ENCODE measurements at regions not wholly inside any gene's neighbourhood (a gene's known extent, or its start where the extent isn't known, plus 50 kb on each side); places are given as distances from the start of the nearest gene placed in this dataset.
"Not testable (repeated sequence)": the region's sequence is repeated elsewhere in the genome, so short reads cannot be mapped to it uniquely, and the experiment has no call there.

- peak; percentile 10 for DNase-seq (ENCODE audit: extremely low spot score)
- no peak for TF ChIP-seq ARNT (IDR thresholded peaks at IDR 0.05)
- no peak for TF ChIP-seq NFRKB (IDR thresholded peaks at IDR 0.05)
- ChIA-PET CTCF (interaction anchor here (0.6 to 0.7 kb wide), 4 partner anchors 425 to 786 kb away, joined by 3 to 5 read pairs (median 3); no protein-coding TSS in a partner anchor), POLR2A (no interaction called here)
Observed at GRCh38 chr5:26329562-26330189, 708.7 kb downstream of the CDH9 start.

- TF ChIP-seq FOXM1 (IDR thresholded peaks at IDR 0.05; ENCODE audit: borderline replicate concordance): no peak
- no peak for TF ChIP-seq FOXA1 (IDR thresholded peaks at IDR 0.05)
- no peak for TF ChIP-seq FOXK2 (IDR thresholded peaks at IDR 0.05)
- no peak for TF ChIP-seq ELF4 (IDR thresholded peaks at IDR 0.05)
- TF ChIP-seq SP1 (IDR thresholded peaks at IDR 0.05): no peak
- TF ChIP-seq LEF1 (IDR thresholded peaks at IDR 0.05; ENCODE audit: borderline replicate concordance): no peak
- TF ChIP-seq L3MBTL2 (conservative IDR thresholded peaks at IDR 0.05): no peak
- TF ChIP-seq TARDBP (IDR thresholded peaks at IDR 0.05): no peak
- TF ChIP-seq CTBP1 (IDR thresholded peaks at IDR 0.05; ENCODE audit: borderline replicate concordance): no peak
- TF ChIP-seq NFRKB (IDR thresholded peaks at IDR 0.05): no peak
- CTCF ChIA-PET: no interaction called here
Observed at GRCh38 chr5:26326153-26326759, 712.1 kb downstream of the CDH9 start.

DNA sequence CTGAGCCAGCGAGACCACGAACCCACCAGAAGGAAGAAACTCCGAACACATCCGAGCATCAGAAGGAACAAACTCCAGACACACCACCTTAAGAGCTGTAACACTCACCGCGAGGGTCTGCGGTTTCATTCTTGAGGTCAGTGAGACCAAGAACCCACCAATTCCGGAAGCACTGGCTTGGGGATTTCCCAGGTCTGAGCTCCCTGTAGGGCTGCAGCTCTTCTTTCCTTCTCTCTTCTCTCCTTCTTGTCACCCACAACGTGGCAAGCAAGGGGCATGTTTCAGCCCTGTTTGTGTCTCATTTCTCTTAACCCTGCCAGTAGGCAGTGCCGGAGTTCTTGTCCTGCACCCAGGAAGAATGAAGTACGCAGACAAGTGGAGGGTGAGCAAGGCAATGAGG is 713.0 kb downstream of the CDH9 start:
- POLR2A ChIA-PET; DNase-seq (ENCODE audit: extremely low spot score): not testable (repeated sequence)
- CTCF ChIA-PET: interaction anchor here (0.6 kb wide), 1 partner anchor 428 kb away, joined by 4 read pairs; no protein-coding TSS in a partner anchor

More at GRCh38 chr5:26326153-26326759, 712.1 kb downstream of the CDH9 start:
- no peak for DNase-seq (ENCODE audit: extremely low spot score)
- POLR2A ChIA-PET: no interaction called here

GRCh38 chr5:26324273-26324895 is 714.0 kb downstream of the CDH9 start:
- DNase-seq (ENCODE audit: extremely low spot score); CTCF ChIA-PET; POLR2A ChIA-PET: not testable (repeated sequence)

DNA sequence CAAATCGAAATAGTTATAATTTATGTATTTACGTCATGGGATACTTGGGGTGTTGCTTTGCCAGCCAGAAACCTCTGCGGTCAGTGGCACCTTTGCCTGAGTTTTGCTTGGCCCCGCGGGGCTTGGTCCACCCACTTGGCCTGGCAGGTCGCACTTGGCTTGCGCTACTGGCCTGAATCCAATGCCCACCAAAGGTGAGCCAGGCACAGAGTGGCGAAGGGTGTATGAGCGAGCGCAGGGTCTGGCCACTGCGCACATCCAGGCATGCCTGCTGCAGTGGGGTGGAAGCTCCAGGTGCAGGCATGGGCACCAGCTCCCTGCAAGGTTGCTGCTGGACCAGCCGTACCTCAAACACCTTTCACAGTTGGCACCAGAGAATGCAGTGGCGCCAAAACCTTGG is 714.6 kb downstream of the CDH9 start:
- POLR2A ChIA-PET: no interaction called here
- DNase-seq (ENCODE audit: extremely low spot score): no peak
- no peak for TF ChIP-seq PKNOX1 (IDR thresholded peaks at IDR 0.05)
- TF ChIP-seq ELF4 (IDR thresholded peaks at IDR 0.05): no peak
- TF ChIP-seq FOXM1 (IDR thresholded peaks at IDR 0.05; ENCODE audit: borderline replicate concordance): no peak
- TF ChIP-seq LEF1 (IDR thresholded peaks at IDR 0.05; ENCODE audit: borderline replicate concordance): no peak
- no peak for TF ChIP-seq FOXA1 (IDR thresholded peaks at IDR 0.05)
- no peak for TF ChIP-seq SUZ12 (IDR thresholded peaks at IDR 0.05)
- TF ChIP-seq ZNF384 (IDR thresholded peaks at IDR 0.05): no peak
- no peak for TF ChIP-seq HDGF (IDR thresholded peaks at IDR 0.05; ENCODE audit: borderline replicate concordance)
- no peak for TF ChIP-seq FOXK2 (IDR thresholded peaks at IDR 0.05)
- no peak for TF ChIP-seq ARNT (IDR thresholded peaks at IDR 0.05)
- no peak for TF ChIP-seq L3MBTL2 (conservative IDR thresholded peaks at IDR 0.05)
- TF ChIP-seq BHLHE40 (IDR thresholded peaks at IDR 0.05; ENCODE audit: borderline replicate concordance): no peak
- no peak for TF ChIP-seq CTBP1 (IDR thresholded peaks at IDR 0.05; ENCODE audit: borderline replicate concordance)
- TF ChIP-seq SP1 (IDR thresholded peaks at IDR 0.05): no peak
- no peak for TF ChIP-seq NFRKB (IDR thresholded peaks at IDR 0.05)
- no peak for TF ChIP-seq TARDBP (IDR thresholded peaks at IDR 0.05)
- CTCF ChIA-PET: no interaction called here

DNA sequence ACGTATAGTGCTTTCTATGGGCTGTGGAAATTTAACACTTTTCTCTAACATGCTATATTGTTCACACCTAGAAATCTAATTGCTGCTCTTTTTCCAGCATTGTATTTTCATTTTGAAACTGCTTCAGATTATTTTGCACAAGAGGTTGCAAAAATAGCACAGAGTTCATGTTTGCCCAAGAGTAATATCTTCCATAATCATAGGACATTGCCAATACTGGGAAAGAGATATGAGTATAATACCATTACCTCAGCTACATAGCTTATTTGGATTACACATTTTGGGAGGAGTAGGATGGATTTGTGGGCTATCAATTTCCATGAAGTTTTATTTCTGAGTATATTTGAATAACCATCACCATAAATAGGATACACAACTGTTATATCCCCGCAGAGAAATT is 717.1 kb downstream of the CDH9 start:
- DNase-seq (ENCODE audit: extremely low spot score): no peak
- TF ChIP-seq BHLHE40 (IDR thresholded peaks at IDR 0.05; ENCODE audit: borderline replicate concordance): no peak
- TF ChIP-seq SP1 (IDR thresholded peaks at IDR 0.05): no peak
- TF ChIP-seq FOXK2 (IDR thresholded peaks at IDR 0.05): no peak
- no peak for TF ChIP-seq ZNF384 (IDR thresholded peaks at IDR 0.05)
- TF ChIP-seq PKNOX1 (IDR thresholded peaks at IDR 0.05): no peak
- no peak for TF ChIP-seq CTBP1 (IDR thresholded peaks at IDR 0.05; ENCODE audit: borderline replicate concordance)
- TF ChIP-seq TARDBP (IDR thresholded peaks at IDR 0.05): no peak
- no peak for TF ChIP-seq ARNT (IDR thresholded peaks at IDR 0.05)
- TF ChIP-seq ELF4 (IDR thresholded peaks at IDR 0.05): no peak
- TF ChIP-seq FOXM1 (IDR thresholded peaks at IDR 0.05; ENCODE audit: borderline replicate concordance): no peak
- TF ChIP-seq HDGF (IDR thresholded peaks at IDR 0.05; ENCODE audit: borderline replicate concordance): no peak
- TF ChIP-seq SUZ12 (IDR thresholded peaks at IDR 0.05): no peak
- no peak for TF ChIP-seq LEF1 (IDR thresholded peaks at IDR 0.05; ENCODE audit: borderline replicate concordance)
- no peak for TF ChIP-seq L3MBTL2 (conservative IDR thresholded peaks at IDR 0.05)
- no peak for TF ChIP-seq FOXA1 (IDR thresholded peaks at IDR 0.05)
- TF ChIP-seq NFRKB (IDR thresholded peaks at IDR 0.05): no peak
- ChIA-PET POLR2A (no interaction called here), CTCF (no interaction called here)

GRCh38 chr5:26310415-26310814 is 728.0 kb downstream of the CDH9 start:
- ChIA-PET CTCF (no interaction called here), POLR2A (no interaction called here)
- TF ChIP-seq SUZ12 (IDR thresholded peaks at IDR 0.05) (no peak), BHLHE40 (IDR thresholded peaks at IDR 0.05; ENCODE audit: borderline replicate concordance) (no peak)
- DNase-seq (ENCODE audit: extremely low spot score): no peak

Data from HEK293T (cell line).